Dendritic cell treated with granulocyte-macrophage colony-stimulating factor and Interleukin-4, amounts not matched to agents 40 ng/mL and 50 ng/mL, for 4 days (primary cell): ENCODE measurements at regions not wholly inside any gene's neighbourhood (a gene's known extent, or its start where the extent isn't known, plus 50 kb on each side); places are given as distances from the start of the nearest gene placed in this dataset.

ENCODE experiments used
- H3K27ac Mint-ChIP-seq: one replicate; pipeline ENCODE4 v1.8.0; 2022; ENCODE audit warnings: mild to moderate bottlenecking, mixed read lengths
- H3K27me3 Mint-ChIP-seq: one replicate; pipeline ENCODE4 v1.8.0; 2022; ENCODE audit warnings: mild to moderate bottlenecking, mixed read lengths
- H3K36me3 Mint-ChIP-seq: one replicate; pipeline ENCODE4 v1.8.0; 2022; ENCODE audit warnings: low read depth, mixed read lengths
- H3K4me1 Mint-ChIP-seq: one replicate; pipeline ENCODE4 v1.8.0; 2022; ENCODE audit warnings: low read depth, mixed read lengths
- H3K4me3 Mint-ChIP-seq: one replicate; pipeline ENCODE4 v1.8.0; 2022; ENCODE audit warnings: mild to moderate bottlenecking, moderate library complexity, mixed read lengths
- H3K9me3 Mint-ChIP-seq: one replicate; pipeline ENCODE4 v1.8.0; 2022; ENCODE audit warnings: mixed read lengths
- intact Hi-C: fragments of 100-400 bp; cut with micrococcal nuclease; formaldehyde crosslinking; loops from one replicate; pipeline ENCODE4 v1.15.0; 2022

DNA sequence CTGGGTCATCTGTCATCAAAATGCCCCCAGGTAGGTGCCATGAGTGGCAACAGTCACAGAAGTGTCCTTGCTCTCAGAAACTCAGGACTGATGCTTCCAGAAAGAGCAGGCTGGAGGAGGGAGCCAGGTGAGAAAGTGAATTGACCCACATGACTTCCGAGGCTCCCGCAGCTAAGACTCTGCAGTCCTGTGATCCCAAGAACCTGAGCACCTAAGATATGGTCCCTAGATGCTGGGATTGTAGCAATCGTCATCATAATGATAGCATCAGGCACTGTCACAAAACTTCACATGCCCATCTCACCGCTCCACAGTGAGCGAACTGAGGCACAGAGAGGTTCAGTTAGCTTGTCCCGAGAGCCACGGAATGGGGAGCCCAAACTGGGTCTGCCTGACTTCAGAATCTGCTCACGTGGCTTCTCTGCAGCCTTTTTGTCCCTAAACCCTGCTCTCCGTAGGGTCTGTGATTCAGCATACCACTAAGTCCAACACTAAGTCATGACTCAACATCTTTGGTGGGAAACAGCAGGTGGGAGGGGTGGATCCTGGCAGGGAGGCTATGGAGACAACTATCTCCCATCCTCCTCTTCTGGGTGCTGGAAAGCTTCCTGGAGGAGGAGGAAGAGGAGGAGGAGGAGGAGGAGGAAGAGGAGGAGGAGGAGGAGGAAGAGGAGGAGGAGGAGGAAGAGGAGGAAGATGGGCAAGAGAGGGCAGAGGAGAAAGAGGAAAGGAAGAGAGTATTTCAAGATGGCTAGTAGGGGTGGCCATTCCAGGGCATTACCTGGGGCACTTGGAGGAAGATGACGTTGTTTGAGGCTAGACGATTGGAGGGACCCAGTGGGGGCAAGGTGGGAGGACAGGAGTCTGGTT lies 55.5 kb upstream of the DLX4 start:
- Mint-ChIP-seq H3K4me3 (no peak overlapping the region), H3K9me3 (no peaks in the 10 kb centered on the region), H3K27me3 (peaks cover 90% of the 10 kb centered on the region), H3K4me1 (peaks cover 6% of the 10 kb centered on the region), H3K27ac (no peak overlapping the region), H3K36me3 (no peaks in the 10 kb centered on the region)
- intact Hi-C loops = no loop called here

DNA sequence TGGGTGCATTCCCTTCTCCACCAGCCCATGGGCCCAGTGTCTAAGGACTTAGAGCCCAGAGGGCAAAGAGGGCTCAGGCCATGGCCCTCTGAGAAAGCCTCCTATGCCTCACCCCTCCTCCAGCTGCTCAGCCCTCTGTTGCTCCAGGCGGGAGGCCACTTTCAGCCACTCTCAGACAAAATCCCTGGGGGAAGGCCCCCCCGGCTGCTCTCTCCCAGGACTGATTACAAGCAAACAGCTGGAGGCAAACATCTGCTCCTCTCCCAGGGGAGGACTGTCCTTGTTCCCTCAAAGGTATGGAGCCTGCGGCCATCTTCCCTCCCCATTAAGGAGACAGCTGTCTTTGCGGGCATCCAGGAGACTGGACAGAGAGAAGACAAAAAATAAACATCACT lies 54.9 kb upstream of the DLX4 start:
- H3K4me1 Mint-ChIP-seq = peaks cover 6% of the 10 kb centered on the region
- no peaks in the 10 kb centered on the region for H3K9me3 Mint-ChIP-seq
- no peak overlapping the region for H3K27ac Mint-ChIP-seq
- no peaks in the 10 kb centered on the region for H3K36me3 Mint-ChIP-seq
- peaks cover 83% of the 10 kb centered on the region for H3K27me3 Mint-ChIP-seq
- intact Hi-C loops = no loop called here
- H3K4me3 Mint-ChIP-seq = no peak overlapping the region

DNA sequence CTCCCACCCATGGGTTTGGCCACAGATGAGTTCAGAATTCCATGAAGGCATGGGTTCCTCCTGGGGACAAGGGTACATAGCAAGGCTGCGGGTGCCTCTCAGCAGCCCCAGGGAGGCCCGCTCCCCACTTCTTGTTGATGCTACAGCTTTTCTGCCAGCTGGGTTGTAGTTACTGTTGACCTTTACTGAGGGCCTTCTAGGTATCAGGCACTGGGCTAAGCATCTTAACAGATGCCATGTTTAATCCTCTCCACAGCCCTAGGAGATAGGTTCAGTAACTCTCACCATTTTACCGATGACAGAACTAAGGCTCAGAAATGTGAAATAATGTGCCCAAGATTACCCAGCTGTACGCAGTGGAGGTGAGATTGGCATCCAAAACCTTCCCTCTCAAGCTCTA lies 54.3 kb upstream of the DLX4 start:
- Mint-ChIP-seq H3K9me3 (no peaks in the 10 kb centered on the region), H3K27ac (no peak overlapping the region), H3K36me3 (no peaks in the 10 kb centered on the region), H3K4me1 (peaks cover 6% of the 10 kb centered on the region), H3K27me3 (peaks cover 78% of the 10 kb centered on the region), H3K4me3 (no peak overlapping the region)
- intact Hi-C loops = no loop called here

DNA sequence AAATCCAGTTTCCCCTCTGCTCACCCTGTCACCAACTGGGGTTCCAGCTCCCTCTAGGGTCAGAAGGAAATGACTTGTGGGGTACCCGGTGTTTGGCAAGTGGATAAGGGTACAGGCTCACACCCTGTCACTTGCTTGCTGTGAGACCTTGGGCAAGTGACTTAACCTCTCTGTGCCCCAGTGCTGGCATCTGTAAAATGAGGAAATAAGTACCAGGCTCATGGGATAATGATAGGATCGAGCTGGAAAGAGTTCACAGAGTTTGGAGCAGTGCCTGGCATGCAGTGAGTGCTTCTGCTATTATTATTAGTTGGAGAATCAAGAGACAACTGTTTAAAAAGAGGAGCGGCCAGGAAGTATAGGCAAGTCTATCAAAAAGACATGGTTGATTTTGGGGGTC lies 53.7 kb upstream of the DLX4 start:
- Mint-ChIP-seq H3K36me3 (no peaks in the 10 kb centered on the region), H3K9me3 (no peaks in the 10 kb centered on the region), H3K4me3 (no peak overlapping the region), H3K4me1 (peaks cover 6% of the 10 kb centered on the region), H3K27ac (no peak overlapping the region), H3K27me3 (peaks cover 74% of the 10 kb centered on the region)
- intact Hi-C loops = no loop called here

DNA sequence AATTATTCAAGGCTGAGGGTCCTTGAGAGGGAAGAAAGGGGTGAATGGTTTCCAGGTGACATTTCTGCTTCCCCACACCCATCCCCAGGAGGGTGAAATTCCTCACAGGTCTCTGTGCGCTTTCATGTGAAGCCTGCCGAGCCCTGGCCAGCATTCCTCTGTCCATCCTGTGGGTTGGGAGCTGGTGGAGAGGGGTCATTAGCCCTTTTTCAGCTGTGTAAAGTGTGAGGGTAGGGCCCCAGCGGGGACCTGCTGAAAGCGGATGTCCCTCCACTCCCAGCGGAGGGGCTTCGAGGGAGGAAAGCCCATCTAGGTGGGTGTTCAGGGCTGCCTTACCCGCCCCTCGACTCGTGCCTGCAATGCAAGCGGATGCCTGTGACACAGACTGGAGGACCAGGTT lies 53.3 kb upstream of the DLX4 start:
- Mint-ChIP-seq H3K9me3 (no peaks in the 10 kb centered on the region), H3K27ac (no peak overlapping the region), H3K27me3 (peaks cover 71% of the 10 kb centered on the region), H3K4me3 (no peak overlapping the region), H3K4me1 (peaks cover 6% of the 10 kb centered on the region), H3K36me3 (no peaks in the 10 kb centered on the region)
- intact Hi-C loops = no loop called here

DNA sequence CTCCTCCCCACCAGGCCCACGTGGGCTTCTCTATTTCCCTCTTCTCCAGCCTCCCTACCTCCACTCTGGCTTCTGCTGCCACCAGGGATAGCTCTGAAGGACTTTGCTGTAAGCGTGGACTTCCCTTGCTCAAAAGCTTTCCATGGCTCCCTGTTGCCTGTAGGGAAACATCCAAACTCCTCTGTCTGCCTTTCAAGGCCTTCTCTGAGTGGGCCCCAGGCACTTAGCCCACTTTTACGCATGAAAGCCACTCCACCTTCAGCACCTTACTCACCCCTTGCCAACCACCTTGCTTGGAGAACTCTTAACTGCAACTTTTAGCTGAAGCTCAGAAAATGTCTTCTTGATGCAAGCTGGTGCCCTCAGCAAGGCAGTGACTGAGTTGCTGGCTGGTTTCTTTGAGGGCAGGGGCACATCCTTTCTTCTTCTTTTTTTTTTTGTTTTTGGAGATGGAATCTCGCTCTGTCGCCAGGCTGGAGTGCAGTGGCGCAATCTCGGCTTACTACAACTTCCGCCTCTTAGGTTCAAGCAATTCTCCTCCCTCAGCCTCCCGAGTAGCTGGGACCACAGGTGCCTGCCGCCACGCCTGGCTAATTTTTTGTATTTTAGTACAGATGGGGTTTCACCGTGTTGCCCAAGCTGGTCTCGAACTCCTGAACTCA lies 52.0 kb upstream of the DLX4 start:
- peaks cover 6% of the 10 kb centered on the region for H3K4me1 Mint-ChIP-seq
- H3K4me3 Mint-ChIP-seq = no peak overlapping the region

DNA sequence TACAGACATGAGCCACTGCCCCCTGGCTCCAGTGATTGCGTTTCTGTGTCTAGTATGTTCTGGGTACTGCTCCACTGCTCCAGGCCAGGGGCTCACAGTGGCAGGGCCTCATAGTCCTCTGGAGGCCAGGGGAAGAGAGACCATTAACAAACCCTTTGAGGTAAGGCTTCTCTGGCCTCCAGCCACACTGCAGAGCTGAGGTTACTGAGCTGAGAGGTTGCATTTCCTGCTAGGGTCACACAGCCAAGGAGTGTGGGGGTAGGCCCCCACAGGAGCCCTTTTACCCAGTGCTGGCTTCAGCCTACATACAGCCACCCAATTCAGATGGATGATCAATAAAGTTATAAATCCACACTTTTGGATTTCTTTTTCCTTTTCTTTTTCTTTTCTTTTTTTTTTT lies 50.4 kb upstream of the DLX4 start:
- peaks cover 57% of the 10 kb centered on the region for H3K27me3 Mint-ChIP-seq
- intact Hi-C loops = no loop called here
- no peaks in the 10 kb centered on the region for H3K9me3 Mint-ChIP-seq
- no peak overlapping the region for H3K27ac Mint-ChIP-seq
- H3K36me3 Mint-ChIP-seq = no peaks in the 10 kb centered on the region
- no peak overlapping the region for H3K4me3 Mint-ChIP-seq
- peaks cover 6% of the 10 kb centered on the region for H3K4me1 Mint-ChIP-seq

More for the DNA sequence above, 52.0 kb upstream of the DLX4 start:
- no peaks in the 10 kb centered on the region for H3K36me3 Mint-ChIP-seq
- intact Hi-C loops = no loop called here
- H3K9me3 Mint-ChIP-seq = no peaks in the 10 kb centered on the region
- peaks cover 67% of the 10 kb centered on the region for H3K27me3 Mint-ChIP-seq
- H3K27ac Mint-ChIP-seq = no peak overlapping the region
